ENCODE measurements at regions not wholly inside any gene's neighbourhood (a gene's known extent, or its start where the extent isn't known, plus 50 kb on each side); places are given as distances from the start of the nearest gene placed in this dataset.

DNA sequence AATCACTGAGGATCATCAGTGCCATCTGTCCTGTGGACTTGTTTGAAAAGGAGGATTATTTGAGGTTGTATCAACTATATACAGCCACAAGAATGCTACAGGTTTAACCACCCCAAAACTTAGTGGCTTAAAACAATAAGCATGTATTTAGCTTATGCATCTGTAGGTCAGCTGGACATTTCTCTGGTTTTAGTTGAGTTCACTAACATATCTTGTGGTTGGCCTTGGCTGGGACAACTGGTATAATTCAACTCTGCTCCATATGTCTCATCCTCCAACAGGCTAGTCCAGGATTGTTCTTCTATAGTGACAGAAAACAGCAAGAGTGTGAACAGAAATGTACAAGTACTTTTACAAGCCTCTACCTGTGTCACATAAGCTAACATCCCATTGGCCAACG, 49.9 kb upstream of the SOX6 start:
- no peak overlapping the region for H4K8ac ChIP-seq (replicated peaks; ENCODE audit: insufficient read length, low read depth, low read length)
- no peak overlapping the region for H3K27ac ChIP-seq (ENCODE audit: insufficient read length, low read depth, low read length)
- no peak overlapping the region for H3K4me2 ChIP-seq (ENCODE audit: insufficient read depth, insufficient read length, low read length)
- WGBS (ENCODE audit: extremely low coverage, insufficient read length, low lambda C conversion rate) = no CpG with 5 or more reads among the region's 1 CpG
- TF ChIP-seq, protein P1, sequence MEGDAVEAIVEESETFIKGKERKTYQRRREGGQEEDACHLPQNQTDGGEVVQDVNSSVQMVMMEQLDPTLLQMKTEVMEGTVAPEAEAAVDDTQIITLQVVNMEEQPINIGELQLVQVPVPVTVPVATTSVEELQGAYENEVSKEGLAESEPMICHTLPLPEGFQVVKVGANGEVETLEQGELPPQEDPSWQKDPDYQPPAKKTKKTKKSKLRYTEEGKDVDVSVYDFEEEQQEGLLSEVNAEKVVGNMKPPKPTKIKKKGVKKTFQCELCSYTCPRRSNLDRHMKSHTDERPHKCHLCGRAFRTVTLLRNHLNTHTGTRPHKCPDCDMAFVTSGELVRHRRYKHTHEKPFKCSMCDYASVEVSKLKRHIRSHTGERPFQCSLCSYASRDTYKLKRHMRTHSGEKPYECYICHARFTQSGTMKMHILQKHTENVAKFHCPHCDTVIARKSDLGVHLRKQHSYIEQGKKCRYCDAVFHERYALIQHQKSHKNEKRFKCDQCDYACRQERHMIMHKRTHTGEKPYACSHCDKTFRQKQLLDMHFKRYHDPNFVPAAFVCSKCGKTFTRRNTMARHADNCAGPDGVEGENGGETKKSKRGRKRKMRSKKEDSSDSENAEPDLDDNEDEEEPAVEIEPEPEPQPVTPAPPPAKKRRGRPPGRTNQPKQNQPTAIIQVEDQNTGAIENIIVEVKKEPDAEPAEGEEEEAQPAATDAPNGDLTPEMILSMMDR (conservative IDR thresholded peaks at IDR 0.05) = no peak
- Mint-ChIP-seq H3K27me3 (ENCODE audit: low read depth) (peaks cover 97% of the 10 kb centered on the region), H3K27ac (no peak overlapping the region), H3K4me3 (no peak overlapping the region), H3K9me3 (peaks cover 0 to 3% of the 10 kb centered on the region in 2 experiments; a peak in 1 of 5 replicates), H3K36me3 (ENCODE audit: insufficient read depth in 1 of 3, low read depth in 3 of 3) (no peaks in the 10 kb centered on the region; a peak in 1 of 7 replicates), H3K4me1 (peaks cover 18 to 35% of the 10 kb centered on the region in 2 experiments)
- H3K56ac ChIP-seq (ENCODE audit: insufficient read length, low read depth, low read length) = no peak overlapping the region
- H3T11ph ChIP-seq (ENCODE audit: low read length) = no peak overlapping the region
- peaks cover 45% of the 10 kb centered on the region for H3K27me3 ChIP-seq (ENCODE audit: insufficient read depth, low read length)
- H3K4ac ChIP-seq (ENCODE audit: low read depth, low read length) = no peak overlapping the region
- H3K4me1 ChIP-seq (ENCODE audit: insufficient read depth, low read length) = no peaks in the 10 kb centered on the region; the same call in 1 of the 2 replicates
- H3K14ac ChIP-seq (ENCODE audit: insufficient read depth, low read length) = no peak overlapping the region
- H4K20me1 ChIP-seq (ENCODE audit: control insufficient read depth, insufficient read depth, insufficient read length) = no peaks in the 10 kb centered on the region
- no peak for DNase-seq
- H3K23ac ChIP-seq (ENCODE audit: insufficient read length, low read depth, low read length) = no peak overlapping the region
- H4K91ac ChIP-seq (ENCODE audit: insufficient read length, low read depth, low read length) = no peak overlapping the region
- no peak overlapping the region for H2AK5ac ChIP-seq (ENCODE audit: insufficient read length, low read length)
- no peak overlapping the region for H4K5ac ChIP-seq (ENCODE audit: insufficient read length, low read depth, low read length)
- no peaks in the 10 kb centered on the region for H3K23me2 ChIP-seq (ENCODE audit: insufficient read length, low read depth, low read length, poor library complexity, severe bottlenecking)
- H2BK15ac ChIP-seq (ENCODE audit: low read depth, low read length) = no peak overlapping the region
- H2BK5ac ChIP-seq (ENCODE audit: insufficient read length, low read length) = no peak overlapping the region
- no peak overlapping the region for H2BK120ac ChIP-seq (ENCODE audit: low read depth, low read length, poor library complexity, severe bottlenecking)
- H3K9me3 ChIP-seq (ENCODE audit: control insufficient read depth, low read depth, low read length) = no peaks in the 10 kb centered on the region
- no peak overlapping the region for H3K18ac ChIP-seq (ENCODE audit: insufficient read length, low read depth, low read length)
- no peak overlapping the region for H3K9ac ChIP-seq (ENCODE audit: extremely low read depth, insufficient read length, low read length)
- H2BK12ac ChIP-seq (ENCODE audit: insufficient read length, low read depth, low read length) = no peak overlapping the region
- H3K79me1 ChIP-seq (ENCODE audit: insufficient read depth, low read depth, low read length, poor library complexity, severe bottlenecking) = no peaks in the 10 kb centered on the region
- no peak overlapping the region for H2BK20ac ChIP-seq (ENCODE audit: low read depth, low read length, poor library complexity, severe bottlenecking)
- no peak overlapping the region for H2AFZ ChIP-seq (ENCODE audit: low read length)
- no peaks in the 10 kb centered on the region for H3K79me2 ChIP-seq (ENCODE audit: insufficient read depth, low read length)

Measured in H9 (cell line).